Breast epithelium (tissue), 4 donors: ENCODE measurements at regions not wholly inside any gene's neighbourhood (a gene's known extent, or its start where the extent isn't known, plus 50 kb on each side); places are given as distances from the start of the nearest gene placed in this dataset.

Source experiments
- DNase-seq, 2 donors: peaks; one replicate each; pipeline ENCODE4 v3.0.0-alpha.2; 2019; ENCODE audit warnings: low spot score in 2 of 2
- H3K27ac ChIP-seq, 2 donors: fragments of 200-600 bp; sonication (generic) in 1 of 2; one replicate each; pipeline ENCODE4 v1.5.1; 2016 to 2019; ENCODE audit warnings: mild to moderate bottlenecking in 1 of 2
- H3K27me3 ChIP-seq, 2 donors: fragments of 200-600 bp; sonication (generic) in 1 of 2; one replicate each; pipeline versions ENCODE4 v1.5.1 to v1.6.0; 2017 to 2019; ENCODE audit warnings: control low read depth in 1 of 2, mild to moderate bottlenecking in 1 of 2
- H3K36me3 ChIP-seq: fragments of 200-600 bp; one replicate; pipeline ENCODE4 v1.5.1; 2019
- H3K4me1 ChIP-seq, 2 donors: fragments of 200-600 bp; sonication (generic); one replicate each; pipeline ENCODE4 v1.5.1; 2016 to 2019; ENCODE audit warnings: control low read depth in 1 of 2
- H3K4me3 ChIP-seq, 3 donors: fragments of 200-600 bp; sonication (generic); 1 replicate in 2 of 3; 2 replicates in 1 of 3; pipeline ENCODE4 v1.5.1; 2016 to 2019; ENCODE audit warnings: mild to moderate bottlenecking in 3 of 3, moderate library complexity in 2 of 3
- H3K9me3 ChIP-seq, 2 donors: fragments of 200-600 bp; sonication (generic) in 1 of 2; one replicate each; pipeline ENCODE4 v1.5.1; 2016 to 2019; ENCODE audit warnings: control low read depth in 1 of 2
- CTCF ChIP-seq, 3 donors: fragments of 450-650 bp; IDR thresholded peaks; one replicate each; pipeline ENCODE4 v1.5.1; 2016 to 2017; ENCODE audit warnings: antibody characterized with exemption in 3 of 3, mild to moderate bottlenecking in 3 of 3, moderate library complexity in 3 of 3
- POLR2A ChIP-seq: fragments of 450-650 bp; IDR thresholded peaks from one replicate; pipeline ENCODE4 v1.6.1; 2016; ENCODE audit warnings: antibody characterized with exemption, mild to moderate bottlenecking, moderate library complexity
- POLR2AphosphoS5 ChIP-seq, 3 donors: sonication (generic); formaldehyde crosslinking; IDR thresholded peaks; one replicate each; pipeline ENCODE4 v1.6.1; 2017; ENCODE audit warnings: antibody characterized with exemption in 3 of 3
- intact Hi-C: fragments of 100-400 bp; cut with DNase I; formaldehyde crosslinking; loops from one replicate; pipeline ENCODE4 v1.15.1; 2023; ENCODE audit warnings: low total_unique reads

GRCh38 chr2:176534798-176535466, 265.7 kb downstream of the MTX2 start:
- no peak overlapping the region for H3K27ac ChIP-seq
- DNase-seq, result no peak
- no peaks in the 10 kb centered on the region for H3K9me3 ChIP-seq
- H3K27me3 ChIP-seq, result peaks cover 0 to 3% of the 10 kb centered on the region in 2 donors
- no peaks in the 10 kb centered on the region for H3K36me3 ChIP-seq
- no peaks in the 10 kb centered on the region for H3K4me1 ChIP-seq
- no peak for TF ChIP-seq POLR2AphosphoS5 (IDR thresholded peaks at IDR 0.05)
- TF ChIP-seq POLR2A, result no peak
- TF ChIP-seq CTCF (IDR thresholded peaks at IDR 0.05), result no peak
- intact Hi-C loops, result no loop called here
- no peak overlapping the region for H3K4me3 ChIP-seq

- no peaks in the 10 kb centered on the region for H3K36me3 ChIP-seq
- H3K27ac ChIP-seq, result no peak overlapping the region
- H3K27me3 ChIP-seq, result peaks cover 0 to 3% of the 10 kb centered on the region in 2 donors
- no peaks in the 10 kb centered on the region for H3K9me3 ChIP-seq
- intact Hi-C loops, result no loop called here
- no peak for DNase-seq
- H3K4me1 ChIP-seq, result no peaks in the 10 kb centered on the region
- H3K4me3 ChIP-seq, result no peak overlapping the region
- TF ChIP-seq CTCF (IDR thresholded peaks at IDR 0.05) (no peak), POLR2A (no peak), POLR2AphosphoS5 (IDR thresholded peaks at IDR 0.05) (no peak)
Observed at GRCh38 chr2:176535467-176536113, 266.3 kb downstream of the MTX2 start.

GRCh38 chr2:176536439-176537133, 267.3 kb downstream of the MTX2 start:
- intact Hi-C loops, result no loop called here
- no peak overlapping the region for H3K27ac ChIP-seq
- TF ChIP-seq POLR2AphosphoS5 (IDR thresholded peaks at IDR 0.05) (no peak), POLR2A (no peak)
- H3K27me3 ChIP-seq, result no peaks in the 10 kb centered on the region
- no peaks in the 10 kb centered on the region for H3K4me1 ChIP-seq
- H3K4me3 ChIP-seq, result no peak overlapping the region
- no peaks in the 10 kb centered on the region for H3K9me3 ChIP-seq
- no peak for DNase-seq
- H3K36me3 ChIP-seq, result no peaks in the 10 kb centered on the region

- H3K27ac ChIP-seq, result no peak overlapping the region
- no peaks in the 10 kb centered on the region for H3K9me3 ChIP-seq
- intact Hi-C loops, result no loop called here
- no peaks in the 10 kb centered on the region for H3K4me1 ChIP-seq
- DNase-seq, result no peak
- no peaks in the 10 kb centered on the region for H3K36me3 ChIP-seq
- TF ChIP-seq POLR2A, result no peak
- TF ChIP-seq CTCF (IDR thresholded peaks at IDR 0.05), result no peak
- TF ChIP-seq POLR2AphosphoS5 (IDR thresholded peaks at IDR 0.05), result no peak
- H3K27me3 ChIP-seq, result no peaks in the 10 kb centered on the region
- H3K4me3 ChIP-seq, result no peak overlapping the region
Observed at GRCh38 chr2:176537932-176538331, 268.7 kb downstream of the MTX2 start.

GRCh38 chr2:176540995-176541394, 271.8 kb downstream of the MTX2 start:
- intact Hi-C loops, result loop anchor here (10.0 kb wide), 1 partner anchor 386 kb away; the partner anchor contains the start of genes HOXD3 and HOXD4
- DNase-seq, result no peak

More at GRCh38 chr2:176540995-176541394, 271.8 kb downstream of the MTX2 start:
- Histone ChIP-seq H3K27ac (no peak overlapping the region), H3K4me3 (no peak overlapping the region), H3K4me1 (no peaks in the 10 kb centered on the region), H3K36me3 (no peaks in the 10 kb centered on the region), H3K9me3 (no peaks in the 10 kb centered on the region), H3K27me3 (no peaks in the 10 kb centered on the region)
- TF ChIP-seq POLR2A (no peak), POLR2AphosphoS5 (IDR thresholded peaks at IDR 0.05) (no peak), CTCF (IDR thresholded peaks at IDR 0.05) (no peak)
